ENCODE measurements at regions not wholly inside any gene's neighbourhood (a gene's known extent, or its start where the extent isn't known, plus 50 kb on each side); places are given as distances from the start of the nearest gene placed in this dataset.

GRCh38 chr9:74355107-74355506 lies 142.0 kb upstream of the RORB start:
- TF ChIP-seq CTCF (IDR thresholded peaks at IDR 0.05) (no peak), EZH2 (IDR thresholded peaks at IDR 0.05) (no peak)
